GM19043 (cell line): ENCODE measurements at regions not wholly inside any gene's neighbourhood (a gene's known extent, or its start where the extent isn't known, plus 50 kb on each side); places are given as distances from the start of the nearest gene placed in this dataset.
"Not testable (repeated sequence)": the region's sequence is repeated elsewhere in the genome, so short reads cannot be mapped to it uniquely, and the experiment has no call there.

Experiments used
- ATAC-seq: cut with Tn5 transposase; IDR thresholded peaks from one replicate; pipeline ENCODE4 v1.9.1; 2021; ENCODE audit warnings: low read depth; ENCODE audit not compliant: unreplicated experiment

DNA sequence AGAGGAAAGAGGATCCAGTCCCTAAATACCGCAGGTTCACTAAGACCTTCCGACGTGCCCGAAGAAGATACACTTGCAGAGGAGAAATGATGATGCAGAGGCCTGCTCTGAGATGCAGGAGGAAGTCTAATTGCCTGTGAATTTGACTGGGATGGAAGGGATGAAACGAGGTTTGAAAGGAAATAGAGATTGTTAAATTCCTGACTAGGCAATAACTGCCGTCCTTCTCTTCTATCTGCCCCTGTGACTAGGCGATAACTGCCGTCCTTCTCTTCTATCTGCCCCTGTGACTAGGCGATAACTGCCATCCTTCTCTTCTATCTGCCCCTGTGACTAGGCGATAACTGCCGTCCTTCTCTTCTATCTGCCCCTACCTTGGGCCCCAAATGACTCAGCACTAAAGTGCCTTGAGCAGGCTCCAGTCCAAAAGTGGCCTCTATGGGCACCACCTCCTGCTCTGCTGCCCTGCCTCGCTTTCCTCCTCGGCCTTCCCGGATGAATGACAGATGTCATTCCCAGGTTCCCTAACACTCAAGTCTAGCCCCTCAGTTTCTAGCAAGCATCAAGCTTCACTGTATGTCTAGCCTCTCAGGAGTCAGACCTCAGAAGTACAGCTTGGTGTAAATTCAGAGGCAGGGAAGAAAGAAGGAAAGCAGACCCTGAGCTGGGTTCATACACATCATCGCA lies 189.1 kb downstream of the FOXD4L6 start:
- not testable (repeated sequence) for ATAC-seq

GRCh38 chr9:40935336-40935735 lies 193.1 kb downstream of the FOXD4L6 start:
- ATAC-seq = no peak

GRCh38 chr9:40934480-40934879 lies 194.0 kb downstream of the FOXD4L6 start:
- ATAC-seq = not testable (repeated sequence)

- not testable (repeated sequence) for ATAC-seq
These were observed 198.1 kb downstream of the FOXD4L6 start for GRCh38 chr9:40930426-40930825.

DNA sequence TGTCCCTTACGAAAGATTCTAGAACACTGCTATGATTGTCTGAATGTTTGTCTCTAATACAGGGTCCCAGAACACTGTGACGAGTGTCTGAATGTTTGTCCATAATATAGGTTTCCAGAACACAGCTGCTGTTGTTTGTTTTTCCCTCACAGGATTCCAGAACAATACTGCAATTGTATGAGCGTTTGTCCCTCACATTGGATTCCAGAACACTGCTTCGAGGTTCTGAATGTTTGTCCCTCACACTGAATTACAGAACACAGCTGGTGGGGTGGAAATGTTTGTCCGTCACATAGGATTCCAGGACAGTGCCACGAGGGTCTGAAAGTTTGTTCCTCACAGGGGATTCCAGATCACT lies 199.0 kb downstream of the FOXD4L6 start:
- ATAC-seq = not testable (repeated sequence)

DNA sequence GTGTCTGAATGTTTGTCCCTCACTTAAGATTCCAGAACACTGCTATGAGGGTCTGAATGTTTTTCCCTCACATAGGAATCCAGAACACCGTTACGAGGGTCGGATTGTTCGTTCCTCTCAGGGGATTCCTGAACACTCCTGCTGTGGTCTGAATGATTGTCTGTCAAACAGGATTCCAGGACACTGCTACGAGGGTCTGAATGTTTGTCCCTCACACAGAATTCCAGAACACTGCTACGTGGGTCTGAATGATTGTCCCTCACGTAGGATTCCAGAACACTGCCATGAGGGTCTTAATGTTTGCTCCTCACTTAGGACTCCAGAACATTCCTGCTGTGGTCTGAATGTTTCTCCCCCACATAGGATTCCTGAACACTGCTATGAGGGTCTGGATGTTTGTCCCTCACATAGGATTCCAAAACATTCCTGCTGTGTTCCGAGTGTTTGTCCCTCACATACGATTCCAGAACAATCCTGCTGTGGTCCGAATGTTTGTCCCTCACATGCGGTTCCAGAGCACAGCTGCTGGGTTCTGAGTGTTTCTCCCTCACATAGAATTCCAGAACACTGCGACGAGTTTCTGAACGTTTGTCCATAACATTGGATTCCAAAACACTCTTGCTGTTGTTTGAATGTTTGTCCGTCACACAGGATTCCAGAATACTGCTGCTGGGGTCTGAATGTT lies 199.5 kb downstream of the FOXD4L6 start:
- ATAC-seq = no peak

GRCh38 chr9:40927851-40928802 lies 200.4 kb downstream of the FOXD4L6 start:
- ATAC-seq = no peak

DNA sequence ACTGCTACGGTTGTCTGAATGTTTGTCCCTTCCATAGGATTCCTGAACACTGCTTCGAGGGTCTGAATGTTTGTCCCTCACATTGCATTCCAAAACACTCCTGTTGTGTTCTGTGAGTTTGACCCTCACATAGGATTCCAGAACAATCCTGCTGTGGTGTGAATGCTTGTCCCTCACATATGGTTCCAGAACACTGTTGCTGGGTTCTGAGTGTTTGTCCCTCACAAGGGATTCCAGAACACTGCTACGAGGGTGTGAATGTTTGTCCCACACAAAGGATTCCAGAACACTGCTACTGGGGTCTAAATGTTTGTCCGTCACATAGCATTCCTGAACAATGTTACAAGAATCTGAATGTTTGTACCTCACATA lies 201.2 kb downstream of the FOXD4L6 start:
- ATAC-seq = no peak

DNA sequence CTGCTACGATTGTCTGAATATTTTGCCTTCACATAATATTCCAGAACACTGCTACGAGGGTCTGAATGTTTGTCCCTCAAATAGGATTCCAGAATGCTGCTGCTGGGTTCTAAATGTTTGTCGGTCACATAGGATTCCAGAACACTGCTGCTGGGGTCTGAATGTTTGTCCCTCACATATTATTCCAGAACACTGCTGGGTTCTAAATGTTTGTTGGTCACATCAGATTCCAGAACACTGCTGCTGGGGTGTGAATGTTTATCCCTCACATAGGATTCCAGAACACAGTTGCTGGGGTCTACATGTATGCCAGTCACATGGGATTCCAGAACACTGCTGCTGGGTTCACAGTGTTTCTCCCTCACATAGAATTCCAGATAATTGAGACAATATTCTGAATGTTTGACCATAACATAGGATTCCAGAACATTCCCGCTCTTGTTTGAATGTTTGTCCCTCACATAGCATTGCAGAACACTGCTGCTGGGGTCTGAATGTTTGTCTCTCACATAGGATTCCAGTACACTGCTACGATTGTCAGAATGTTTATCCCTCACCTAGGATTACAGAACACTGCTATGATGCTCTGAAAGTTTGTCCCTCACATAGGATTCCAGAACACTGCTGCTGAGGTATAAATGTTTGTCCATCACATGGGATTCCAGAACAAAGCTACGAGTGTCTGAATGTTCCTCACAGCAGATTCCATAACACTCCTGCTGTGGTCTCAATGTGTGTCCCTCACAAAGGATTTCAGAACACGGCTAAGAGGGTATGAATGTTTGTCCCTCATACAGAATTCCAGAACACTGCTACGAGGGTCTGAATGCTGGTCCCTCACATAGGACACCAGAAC lies 201.8 kb downstream of the FOXD4L6 start:
- ATAC-seq = no peak

- ATAC-seq = no peak
These were observed 203.3 kb downstream of the FOXD4L6 start for GRCh38 chr9:40925149-40925548.

DNA sequence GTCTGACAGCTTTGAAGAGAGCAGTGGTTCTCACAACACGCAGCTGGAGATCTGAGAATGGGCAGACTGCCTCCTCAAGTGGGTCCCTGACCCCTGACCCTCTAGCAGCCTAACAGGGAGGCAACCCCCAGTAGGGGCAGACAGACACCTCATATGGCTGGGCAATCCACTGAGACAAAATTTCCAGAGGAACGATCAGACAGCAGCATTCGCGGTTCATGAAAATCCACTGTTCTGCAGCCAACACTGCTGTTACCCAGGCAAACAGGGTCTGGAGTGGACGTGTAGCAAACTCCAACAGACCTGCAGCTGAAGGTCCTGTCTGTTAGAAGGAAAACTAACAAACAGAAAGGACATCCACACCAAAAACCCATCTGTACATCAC lies 212.1 kb downstream of the FOXD4L6 start:
- not testable (repeated sequence) for ATAC-seq

DNA sequence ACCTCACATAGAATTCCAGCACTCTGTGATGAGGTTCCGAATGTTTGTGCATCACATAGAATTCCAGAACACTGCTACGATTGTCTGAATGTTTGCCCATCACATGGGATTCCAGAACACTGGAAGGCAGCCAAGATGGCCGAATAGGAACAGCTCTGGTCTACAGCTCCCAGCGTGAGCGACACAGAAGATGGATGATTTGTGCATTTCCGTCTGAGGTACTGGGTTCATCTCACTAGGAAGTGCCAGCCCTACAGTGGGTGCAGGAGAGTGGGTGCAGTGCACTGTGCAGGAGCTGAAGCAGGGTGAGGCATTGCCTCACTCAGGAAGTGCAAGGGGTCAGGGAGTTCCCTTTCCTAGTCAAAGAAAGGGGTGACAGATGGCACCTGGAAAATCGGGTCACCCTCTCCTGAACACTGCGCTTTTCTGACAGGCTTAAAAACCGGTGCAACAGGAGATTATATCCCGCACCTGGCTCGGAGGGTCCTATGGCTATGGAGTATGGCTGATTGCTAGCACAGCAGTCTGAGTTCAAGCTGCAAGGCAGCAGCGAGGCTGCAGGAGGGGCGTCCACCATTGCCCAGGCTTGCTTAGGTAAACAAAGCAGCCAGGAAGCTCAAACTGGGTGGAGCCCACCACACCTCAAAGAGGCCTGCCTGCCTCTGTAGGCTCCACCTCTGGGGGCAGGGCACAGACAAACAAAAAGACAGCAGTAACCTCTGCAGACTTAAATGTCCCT lies 212.7 kb downstream of the FOXD4L6 start:
- ATAC-seq = not testable (repeated sequence)

DNA sequence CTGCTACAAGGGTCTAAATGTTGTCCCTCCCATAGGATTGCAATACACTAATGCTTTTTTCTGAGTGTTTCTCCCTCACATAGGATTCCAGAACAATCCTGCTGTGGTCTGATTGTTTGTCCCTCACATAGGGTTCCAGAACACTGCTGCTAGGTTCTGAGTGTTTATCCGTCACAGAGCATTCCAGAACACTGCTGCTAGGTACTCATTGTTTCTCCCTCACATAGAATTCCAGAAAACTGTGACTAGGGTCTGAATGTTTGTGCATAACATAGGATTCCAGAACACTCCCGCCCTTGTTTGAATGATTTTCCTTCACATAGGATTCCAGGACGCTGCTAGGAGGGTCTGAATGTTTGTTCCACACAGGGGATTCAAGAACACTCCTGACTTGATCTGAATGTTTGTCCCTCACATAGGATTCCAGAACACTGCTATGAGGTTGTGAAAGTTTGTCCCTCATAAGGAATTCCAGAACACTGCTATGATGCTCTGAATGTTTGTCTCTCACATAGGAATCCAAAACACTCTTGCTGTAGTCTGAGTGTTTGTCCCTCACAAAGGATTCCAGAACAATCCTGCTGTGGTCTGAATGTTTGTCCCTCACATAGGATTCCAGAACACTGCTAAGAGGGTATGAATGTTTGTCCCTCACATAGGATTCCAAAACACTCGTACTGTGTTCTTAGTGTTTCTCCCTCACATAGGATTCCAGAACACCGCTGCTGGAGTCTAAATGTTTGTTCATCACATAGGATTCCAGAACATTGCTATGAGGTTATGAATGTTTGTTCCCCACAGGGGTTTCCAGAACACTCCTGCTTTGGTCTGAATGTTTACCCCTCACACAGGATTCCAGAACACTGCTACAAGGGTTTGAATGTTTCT lies 213.5 kb downstream of the FOXD4L6 start:
- ATAC-seq = no peak

- ATAC-seq = no peak
These were observed 214.4 kb downstream of the FOXD4L6 start for GRCh38 chr9:40913928-40914673.

DNA sequence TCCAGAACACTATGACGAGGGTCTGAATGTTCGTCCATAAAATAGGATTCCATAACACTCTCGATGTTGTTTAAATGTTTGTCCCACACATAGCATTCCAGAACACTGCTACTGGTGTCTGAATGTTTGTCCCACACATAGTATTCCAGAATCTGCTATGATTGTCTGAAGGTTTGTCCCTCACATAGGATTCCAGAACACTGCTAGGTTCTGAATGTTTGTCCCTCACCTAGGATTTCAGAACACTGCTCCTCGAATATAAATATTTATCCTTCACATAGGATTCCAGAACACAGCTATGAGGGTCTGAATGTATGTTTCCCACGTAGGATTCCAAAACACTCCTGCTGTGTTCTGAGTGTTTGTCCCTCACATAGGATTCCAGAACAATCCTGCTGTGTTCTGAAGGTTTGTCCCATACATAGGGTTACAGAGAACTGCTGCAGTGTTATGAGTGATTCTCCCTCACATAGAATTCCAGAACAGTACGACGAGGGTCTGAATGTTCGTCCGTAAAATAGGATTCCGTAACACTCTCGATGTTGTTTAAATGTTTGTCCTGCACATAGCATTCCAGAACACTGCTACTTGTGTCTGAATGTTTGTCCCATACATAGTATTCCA lies 215.3 kb downstream of the FOXD4L6 start:
- ATAC-seq = no peak

DNA sequence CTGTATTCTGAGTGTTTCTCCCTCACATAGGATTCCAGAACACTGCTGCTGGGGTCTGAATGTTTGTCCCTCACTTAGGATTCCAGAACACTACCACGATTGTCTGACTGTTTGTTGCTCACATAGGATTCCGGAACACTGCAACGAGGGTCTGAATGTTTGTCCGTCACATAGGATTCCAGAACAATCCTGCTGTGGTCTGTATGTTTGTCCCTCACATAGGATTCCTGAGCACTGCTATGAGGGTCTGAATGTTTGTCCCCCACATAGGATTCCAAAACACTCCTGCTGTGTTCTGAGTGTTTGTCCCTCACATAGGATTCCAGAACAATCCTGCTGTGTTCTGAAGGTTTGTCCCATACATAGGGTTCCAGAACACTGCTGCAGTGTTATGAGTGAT lies 215.8 kb downstream of the FOXD4L6 start:
- ATAC-seq = not testable (repeated sequence)

- ATAC-seq = no peak
These were observed 216.8 kb downstream of the FOXD4L6 start for GRCh38 chr9:40911647-40912046.

- ATAC-seq = not testable (repeated sequence)
These were observed 217.5 kb downstream of the FOXD4L6 start for GRCh38 chr9:40910995-40911394.
